T-helper 1 cell (primary cell): ENCODE measurements at regions not wholly inside any gene's neighbourhood (a gene's known extent, or its start where the extent isn't known, plus 50 kb on each side); places are given as distances from the start of the nearest gene placed in this dataset.

Experiments used
- DNase-seq, 5 donors: peaks; one replicate each; pipeline ENCODE4 v3.0.0-alpha.2; 2012 to 2020

DNA sequence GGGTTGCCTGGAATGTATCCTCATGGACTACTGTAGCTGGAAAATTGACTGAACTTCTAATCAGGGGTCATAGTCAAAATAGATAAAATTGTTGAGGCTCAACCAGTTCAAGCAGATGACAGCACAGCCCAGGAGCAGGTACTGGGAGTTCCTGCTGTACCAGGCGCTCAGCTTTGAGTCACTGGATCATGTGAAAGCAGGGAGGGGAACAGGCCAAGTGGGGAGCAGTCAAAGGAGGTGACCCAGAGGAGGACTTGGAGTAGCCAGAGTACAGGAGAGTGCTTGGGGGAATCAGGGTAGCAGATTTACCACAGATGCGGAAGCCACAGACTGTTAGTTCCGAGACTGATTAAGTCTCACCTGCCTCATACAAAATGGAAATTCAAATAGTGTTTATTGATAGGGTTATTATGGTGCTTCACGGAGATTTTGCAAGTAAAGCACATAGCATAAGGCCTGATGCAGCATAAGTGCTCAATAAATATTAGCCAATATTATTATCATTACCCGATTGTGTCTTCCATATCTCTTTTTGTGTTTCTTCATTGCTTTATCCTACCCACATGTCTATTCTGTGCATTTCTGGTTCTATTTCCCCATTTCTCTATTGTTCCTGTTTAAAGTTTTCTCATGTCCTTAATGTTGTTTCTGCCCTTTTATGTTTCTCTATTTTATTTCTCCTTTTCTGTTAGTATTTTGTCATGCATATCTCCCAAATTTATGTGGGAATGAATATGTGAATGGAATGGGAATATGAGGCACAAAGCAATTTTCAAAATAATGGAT is 369.2 kb upstream of the MCTP2 start:
- no peak for DNase-seq

DNA sequence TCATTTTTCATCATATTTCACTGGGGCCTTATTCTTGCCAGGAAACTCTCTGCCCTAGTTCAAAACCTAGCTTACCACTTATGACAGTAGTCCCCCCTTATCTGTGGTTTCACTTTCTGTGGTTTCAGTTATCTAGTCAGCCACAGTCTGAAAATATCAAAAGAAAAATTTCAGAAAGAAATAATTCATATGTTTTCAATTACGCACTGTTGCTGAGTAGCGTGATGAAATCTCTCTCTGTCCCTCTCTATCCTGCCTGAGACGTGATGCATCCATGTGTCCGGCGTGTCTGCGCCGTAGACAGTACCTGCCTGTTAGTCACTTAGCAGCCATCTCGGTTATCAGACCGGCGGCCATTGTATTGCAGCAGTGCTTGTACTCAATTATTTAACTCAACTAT is 369.9 kb upstream of the MCTP2 start:
- DNase-seq, result no peak

DNA sequence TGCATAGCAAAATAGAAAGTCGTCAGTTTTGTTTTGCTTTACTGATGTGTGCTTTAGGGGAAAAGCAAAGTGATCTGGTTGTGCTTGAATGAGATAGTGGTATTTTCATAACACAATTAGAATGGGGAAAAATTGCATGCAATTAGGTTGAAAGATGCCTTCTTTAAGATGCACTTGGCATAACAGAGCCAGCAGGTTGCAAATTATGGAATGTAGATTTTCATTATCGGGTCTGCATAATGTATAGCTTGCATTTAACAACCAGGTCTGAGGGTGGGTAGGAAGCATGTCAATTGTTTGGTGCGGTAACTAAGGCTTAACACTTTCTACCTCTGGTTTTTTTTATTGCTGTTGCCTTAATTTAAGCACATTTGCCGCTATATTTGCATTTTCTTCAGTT is 370.7 kb upstream of the MCTP2 start:
- DNase-seq, result no peak

DNA sequence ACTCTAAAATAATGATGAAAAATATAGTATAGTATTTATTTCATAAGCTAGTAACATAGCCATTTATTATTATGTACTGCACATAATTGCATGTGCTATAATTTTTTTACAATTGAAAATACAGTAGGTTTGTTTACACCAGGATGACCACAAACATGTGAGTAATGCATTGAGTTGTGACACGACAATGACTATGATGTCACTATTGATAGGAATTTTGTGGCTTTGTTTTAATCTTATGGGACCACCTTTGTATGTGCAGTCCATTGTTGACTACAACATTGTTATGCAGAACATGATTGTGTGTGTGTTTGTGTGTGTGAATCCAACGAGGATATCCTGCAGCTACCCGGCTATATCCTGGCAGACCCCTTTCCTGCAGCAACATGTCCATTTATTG is 372.2 kb upstream of the MCTP2 start:
- DNase-seq, result no peak

DNA sequence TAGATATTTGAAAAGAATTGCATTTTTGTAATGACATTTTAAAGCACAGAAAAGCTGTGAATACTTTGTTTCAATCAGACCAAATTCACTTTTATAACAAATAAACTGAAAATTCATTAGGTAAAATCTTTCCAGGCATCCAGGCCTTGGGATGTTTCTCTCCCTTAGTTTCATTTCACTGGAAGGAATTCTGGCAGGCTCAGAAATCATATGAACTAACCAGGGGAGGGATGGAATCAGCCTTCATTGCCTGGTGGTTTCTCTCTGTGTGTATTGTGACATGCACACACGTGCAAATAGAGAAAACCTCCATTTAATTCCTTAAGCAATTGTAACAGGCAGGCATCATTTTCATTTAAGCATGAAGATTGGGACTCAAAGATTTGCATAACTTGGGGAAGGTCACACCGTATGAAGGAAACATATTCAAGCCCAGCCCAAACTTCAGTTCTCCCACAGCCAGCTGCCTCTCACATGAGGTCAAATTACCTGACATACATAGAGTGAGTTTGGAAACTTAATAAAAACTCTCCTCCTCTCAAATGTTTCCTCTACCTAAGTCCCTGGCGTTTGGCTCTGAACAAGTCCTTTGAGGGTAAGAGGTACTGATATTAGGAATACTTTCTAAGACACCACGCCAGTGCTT is 376.1 kb upstream of the MCTP2 start:
- no peak for DNase-seq

DNA sequence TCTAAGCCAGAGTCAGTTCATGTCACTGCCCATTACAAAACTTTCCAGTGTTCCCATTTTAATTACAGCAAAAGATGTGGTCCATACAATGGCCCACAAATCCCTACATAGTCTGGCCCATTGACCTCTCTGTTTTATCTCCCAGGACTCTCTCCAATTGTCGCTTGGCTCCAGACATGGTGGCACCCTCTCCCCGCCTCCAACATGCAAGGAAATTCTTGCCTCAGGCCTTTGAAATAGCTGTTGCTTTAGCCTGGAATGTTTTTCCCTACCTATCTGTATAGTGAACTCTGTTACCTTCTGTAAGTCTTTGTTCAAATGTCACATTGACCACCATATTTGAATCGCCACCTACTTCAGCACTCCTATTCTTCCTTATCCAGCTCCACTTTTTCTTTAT is 377.3 kb upstream of the MCTP2 start:
- DNase-seq, result no peak

DNA sequence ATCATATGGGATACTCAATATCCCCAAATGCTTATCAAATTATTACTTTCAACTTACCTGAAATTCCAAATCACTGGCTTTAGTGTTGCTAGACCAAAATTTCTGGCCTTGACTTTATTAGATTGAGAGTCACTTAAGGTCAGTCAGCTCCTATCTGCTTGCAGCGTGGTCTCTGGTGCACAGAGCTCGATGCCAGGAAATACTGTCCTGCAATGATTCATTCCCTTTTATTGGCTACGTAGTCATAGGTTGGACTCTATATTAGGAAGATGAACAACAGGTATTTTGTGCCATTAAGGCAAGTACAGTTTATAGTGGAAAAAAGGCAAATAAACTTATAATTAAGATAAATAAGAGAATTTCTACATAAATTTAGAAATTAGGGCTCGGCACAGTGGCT is 378.6 kb upstream of the MCTP2 start:
- no peak for DNase-seq

DNA sequence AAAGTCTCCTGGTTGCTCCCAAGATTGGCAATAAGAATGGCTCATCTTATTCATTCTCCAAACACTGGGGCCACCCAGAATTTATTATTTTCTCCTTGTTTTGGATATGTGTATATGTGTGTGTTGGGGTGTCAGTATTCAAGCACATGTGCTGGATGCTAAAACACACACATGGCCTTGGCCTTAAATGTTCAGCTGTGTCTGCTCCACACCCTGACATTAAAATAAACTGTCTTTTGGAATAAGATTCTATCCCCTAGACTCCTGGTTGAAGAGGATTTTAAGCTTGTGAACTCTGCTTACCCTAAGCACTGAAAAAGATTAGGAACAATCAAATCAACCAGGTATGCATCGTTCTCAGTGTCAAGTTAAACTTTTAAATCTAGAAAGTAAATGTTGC is 382.9 kb upstream of the MCTP2 start:
- no peak for DNase-seq

DNA sequence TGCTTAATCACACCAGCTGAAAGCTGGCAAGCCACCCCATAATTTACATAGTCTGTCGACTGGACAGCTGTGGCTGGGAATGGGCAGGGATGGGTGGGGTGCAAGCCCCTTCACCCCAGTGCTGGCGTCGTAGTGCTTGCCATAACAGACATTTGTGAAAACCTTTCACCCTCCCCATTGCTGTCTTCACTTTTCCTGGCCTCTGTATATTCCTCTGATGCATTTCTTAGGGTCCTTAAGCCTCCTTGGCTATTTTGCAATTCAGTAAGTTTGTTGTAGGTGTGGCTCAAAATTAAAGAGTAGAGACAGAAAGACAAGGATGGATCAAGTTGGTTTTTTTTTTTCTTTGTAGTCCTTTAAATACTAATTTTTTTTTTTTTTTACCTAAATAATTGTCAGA is 383.3 kb upstream of the MCTP2 start:
- DNase-seq, result no peak

DNA sequence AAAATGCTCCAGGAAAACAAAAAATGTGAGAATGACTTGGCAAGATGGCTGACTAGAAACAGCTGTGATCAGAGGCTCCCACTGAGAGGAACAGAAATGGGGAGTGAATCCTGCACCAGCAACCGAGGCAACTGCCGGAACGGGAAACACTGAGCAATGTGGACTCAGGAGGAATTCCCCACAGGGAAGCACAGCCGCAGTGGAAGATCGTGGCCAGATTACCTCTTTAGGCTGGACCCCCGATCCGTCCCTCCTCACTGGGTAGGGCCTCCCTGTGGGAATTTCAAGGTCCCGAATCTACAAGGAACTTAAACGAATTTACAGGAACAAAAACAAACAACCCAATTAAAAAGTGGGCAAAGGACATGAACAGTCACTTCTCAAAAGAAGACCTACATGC is 385.2 kb upstream of the MCTP2 start:
- DNase-seq, result no peak

DNA sequence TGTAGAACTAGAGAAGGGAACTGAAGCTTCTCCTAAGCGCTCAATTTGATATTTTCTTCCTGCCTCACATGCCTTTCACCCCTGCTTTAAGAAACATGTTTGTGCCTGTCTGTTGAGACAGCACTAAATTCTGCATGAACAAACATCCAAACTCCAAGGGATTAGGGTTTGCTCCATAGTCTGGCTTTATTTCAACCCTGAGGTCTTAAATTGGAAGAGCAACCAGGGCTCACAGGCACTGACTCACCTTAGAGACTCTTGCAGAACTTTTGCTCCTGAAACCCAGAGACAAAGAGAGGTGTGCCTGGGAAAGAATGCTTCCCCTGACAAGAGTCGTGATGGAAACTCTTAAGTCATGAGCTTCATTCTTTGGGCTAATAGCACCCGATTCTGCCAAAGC is 393.9 kb upstream of the MCTP2 start:
- no peak for DNase-seq

DNA sequence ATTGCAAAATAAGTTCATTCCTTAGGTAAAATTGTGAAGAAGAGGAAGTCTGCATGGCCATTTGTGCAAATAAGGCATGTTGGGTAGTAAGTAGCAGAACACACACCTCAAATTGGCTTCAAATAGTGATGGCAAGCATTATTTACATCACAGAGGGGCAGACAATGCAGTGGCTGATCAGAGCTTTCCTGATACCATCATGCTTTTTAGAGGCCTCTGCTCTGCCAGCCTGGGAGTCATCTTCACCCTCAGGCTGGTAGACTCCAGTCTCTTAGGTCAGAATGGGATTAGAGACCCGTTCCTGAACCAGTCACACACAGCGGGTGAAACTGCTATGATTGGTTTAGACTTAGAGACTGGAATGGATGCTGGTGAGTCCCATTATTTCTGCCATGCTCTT is 396.0 kb upstream of the MCTP2 start:
- no peak for DNase-seq

DNA sequence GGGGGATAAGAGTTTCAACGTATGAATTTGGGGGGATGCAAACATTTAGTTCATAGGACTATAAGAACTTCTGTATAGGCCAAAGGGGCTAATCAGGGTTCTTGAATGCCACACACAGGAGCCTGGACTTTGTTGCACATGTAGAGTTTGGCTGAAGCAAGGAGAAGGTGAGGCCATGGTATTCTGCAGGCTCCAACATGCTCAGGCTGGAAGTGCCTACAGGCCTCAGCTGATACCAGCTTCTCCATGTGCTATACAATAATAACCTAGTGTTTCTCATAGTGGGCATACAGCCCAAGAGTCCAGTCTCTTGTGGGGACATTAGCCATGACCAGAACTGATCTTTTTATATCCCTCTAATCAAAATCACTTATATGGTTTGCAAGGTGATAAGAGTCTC is 399.7 kb upstream of the MCTP2 start:
- DNase-seq, result no peak

DNA sequence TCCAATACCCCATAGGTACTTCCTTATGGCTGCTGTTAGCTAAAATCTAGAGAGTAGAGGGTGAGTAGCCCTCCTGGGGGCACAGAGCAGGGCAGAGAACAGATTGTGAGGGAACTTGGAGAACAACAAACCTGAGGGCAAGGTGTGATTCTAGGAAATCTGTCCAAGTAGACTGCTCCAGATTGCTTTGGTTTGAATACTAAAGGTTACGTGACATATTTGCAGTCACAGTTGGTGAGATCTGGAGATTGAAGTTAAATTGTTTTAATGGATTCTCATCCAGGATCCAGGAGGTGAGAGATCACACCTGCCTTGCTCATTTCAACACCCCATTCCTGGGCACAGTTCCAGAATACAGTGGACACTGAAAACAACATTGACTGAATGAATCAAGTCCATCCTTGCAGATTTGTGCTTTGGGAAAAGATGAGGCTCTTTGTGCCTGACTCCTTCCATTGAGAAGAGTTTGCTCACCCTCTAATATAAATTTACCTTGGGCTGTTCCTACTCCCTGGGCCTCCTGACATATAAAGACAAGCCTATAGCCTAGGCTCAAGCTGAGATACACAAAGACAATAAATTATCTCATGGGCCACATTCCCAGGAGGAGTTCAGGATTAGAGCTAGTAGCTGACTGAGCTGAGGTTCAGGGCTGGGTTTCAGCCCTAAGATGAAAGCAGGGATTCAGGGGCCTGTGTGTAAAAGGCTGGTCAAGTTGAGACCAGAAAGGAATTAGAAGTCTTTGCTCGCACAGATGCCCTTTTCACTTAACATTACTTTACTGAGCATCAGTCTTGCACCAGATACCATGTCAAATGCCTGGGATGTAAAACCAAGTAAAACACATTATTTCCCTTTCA is 400.9 kb upstream of the MCTP2 start:
- DNase-seq, result no peak

DNA sequence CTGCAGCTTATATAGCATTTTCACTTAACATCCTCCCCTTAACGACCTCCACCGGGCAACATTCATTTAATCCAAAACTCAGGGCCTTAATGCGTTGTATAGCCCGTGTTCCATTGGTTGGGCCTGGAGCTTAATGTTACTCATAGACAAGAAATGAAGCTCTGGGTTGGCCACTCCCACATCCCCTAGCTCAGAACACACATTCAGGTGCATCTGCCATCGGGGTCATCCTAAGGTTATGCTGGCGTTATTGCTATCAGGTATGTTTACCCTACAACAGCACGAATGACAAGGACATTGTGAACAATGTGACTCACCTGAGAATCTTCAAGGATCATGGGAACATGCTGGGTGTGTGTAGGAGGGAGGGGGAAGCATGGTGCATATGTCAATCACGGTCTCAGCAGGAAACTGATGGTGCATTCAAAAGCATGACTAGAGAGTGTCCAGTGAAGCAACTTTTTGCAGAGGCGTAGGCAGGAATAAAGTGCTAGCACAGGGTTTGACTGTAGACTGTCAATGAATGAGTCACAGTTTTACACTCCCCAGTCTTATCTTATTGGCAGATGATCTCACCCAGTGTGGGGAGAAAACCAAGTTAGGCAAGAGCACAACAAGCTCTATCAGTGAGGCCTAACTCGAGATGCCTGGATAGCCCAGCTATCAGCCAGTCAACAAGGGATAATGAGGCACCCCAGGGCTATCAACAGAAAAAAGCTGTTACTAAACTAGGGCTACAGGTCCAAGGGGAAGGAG is 402.1 kb upstream of the MCTP2 start:
- no peak for DNase-seq

DNA sequence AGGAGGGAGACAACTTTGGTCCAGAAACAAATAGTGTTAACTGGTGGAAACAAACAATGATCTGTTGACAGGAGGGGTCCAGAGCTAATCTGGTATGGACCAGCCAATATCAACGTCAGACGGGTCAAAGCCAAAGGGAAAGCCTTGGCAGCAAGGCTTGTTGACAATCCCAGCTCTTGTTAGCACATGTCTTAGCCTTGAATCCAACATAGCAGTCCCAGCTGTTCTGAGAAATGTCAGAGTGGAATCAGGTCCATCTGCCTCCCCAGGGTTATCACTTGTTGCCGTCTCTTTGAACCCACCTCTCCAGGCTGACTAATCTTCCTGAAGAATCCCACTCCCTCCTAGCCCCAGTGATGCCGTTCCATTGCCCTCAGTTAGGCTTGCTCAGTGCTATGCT is 404.6 kb upstream of the MCTP2 start:
- DNase-seq, result no peak

DNA sequence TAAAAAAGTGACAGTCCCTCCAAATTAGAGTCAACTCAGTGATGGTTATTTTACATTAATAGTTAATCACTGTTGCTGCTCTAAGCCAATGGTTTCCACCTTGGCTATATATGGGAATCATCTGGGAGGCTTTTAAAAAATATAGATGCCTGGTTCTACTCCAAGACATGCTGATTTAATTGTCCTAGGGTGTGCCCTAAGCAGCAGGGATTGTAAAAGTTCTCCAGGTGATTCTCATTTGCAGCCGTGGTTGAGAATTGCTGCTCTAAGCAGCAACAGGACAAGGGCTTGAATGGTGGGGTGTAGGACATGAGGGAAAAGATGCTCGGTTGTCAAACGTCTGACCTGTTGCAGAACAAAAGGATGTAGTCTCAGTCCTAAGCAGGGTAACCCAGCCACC is 405.1 kb upstream of the MCTP2 start:
- no peak for DNase-seq

DNA sequence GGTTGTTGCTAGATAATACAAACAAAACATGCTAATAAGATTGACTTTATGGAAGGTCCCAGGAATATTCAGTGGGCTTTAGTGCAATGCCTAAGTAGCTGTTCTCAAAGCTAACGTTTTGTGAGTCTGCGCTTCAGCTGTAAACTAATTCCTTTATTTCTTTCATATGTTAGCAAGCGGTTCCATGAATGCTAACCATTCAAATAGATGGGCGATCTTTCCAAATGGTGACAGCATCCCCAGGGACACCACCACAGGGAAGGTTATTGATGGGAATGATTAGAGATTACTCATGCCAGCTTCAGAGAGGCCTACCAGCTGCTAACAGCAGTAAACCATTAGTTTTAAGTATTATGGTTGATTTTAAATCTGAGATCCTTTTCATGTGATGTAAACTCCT is 405.7 kb upstream of the MCTP2 start:
- no peak for DNase-seq

DNA sequence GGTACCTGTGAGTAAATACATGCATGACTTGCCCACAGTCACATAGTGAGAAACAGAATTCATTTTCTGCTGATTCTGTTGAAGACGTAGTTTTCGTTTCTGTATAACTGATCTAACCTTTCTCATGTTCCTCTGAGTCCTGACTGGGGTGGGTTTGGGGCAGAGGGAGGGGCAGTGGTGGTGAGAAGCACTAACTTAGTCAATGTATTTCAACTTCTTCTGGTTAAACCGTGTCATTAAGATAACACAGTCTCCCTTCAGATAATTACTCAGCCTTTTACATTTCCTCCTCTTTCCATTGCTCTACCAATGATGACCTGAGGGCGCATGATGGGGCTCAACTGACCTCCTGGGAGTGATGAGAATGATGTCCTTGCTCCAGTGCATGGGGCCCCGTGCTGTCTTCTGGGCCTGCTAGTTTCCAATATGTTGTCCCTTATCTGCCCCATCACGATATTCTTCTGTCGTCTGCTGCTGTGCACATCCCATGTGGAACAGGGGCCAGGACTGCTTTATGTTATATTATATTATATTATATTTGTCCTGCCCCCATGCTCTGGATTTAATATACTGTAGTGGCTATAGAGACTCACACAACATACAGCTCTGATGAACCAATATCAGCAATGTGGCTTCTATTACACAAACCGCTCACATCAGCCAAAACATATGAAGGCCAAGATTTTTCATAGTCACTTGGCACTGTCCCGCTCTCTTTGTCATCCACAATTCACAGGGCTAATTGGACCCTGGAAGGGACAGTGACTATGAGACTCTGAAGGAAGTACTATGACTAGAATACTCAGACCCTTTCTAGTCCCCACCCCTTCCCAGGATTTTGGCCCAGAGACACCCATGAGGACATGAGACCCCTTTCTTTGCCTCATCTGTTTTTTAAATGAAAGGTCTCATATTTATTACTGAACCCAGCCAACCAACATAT is 407.1 kb upstream of the MCTP2 start:
- no peak for DNase-seq

DNA sequence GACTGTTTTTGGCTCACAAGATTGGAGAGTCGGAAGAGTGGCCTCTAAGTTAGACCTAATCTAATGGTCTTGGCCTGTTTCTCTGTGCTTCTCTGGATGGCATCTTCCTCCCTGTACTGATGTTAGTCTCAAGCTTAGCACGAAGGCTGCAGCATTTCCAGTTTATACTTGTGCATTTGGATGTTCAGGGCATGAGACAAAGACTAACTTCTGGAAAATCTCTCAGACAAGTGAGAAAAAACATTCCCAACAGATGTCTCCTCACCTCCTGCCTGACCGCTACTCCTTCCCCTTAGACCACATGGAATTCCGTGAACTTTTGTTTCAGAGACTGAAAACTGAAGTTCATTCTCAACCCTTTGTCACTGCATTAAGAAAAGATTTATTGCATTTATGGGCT is 410.8 kb upstream of the MCTP2 start:
- no peak for DNase-seq

DNA sequence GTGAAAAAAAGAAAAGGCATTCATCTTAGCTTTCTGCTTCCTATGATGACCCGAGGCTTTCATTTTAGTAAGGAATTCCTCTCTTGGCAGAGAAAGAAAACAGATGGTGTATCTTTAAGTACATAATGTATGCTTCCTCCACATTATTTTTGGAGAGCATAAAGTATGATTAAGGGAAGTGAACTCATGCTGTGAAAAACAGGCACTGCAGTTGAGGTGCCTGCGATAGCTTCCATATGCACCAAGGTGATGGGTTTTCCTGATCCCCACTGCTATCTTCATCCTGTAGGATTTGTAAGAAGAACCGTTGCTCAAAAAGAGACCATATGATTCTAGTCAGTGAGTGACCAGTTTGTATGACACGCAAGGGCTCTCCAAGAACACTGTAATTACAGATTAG is 411.5 kb upstream of the MCTP2 start:
- DNase-seq, result no peak

DNA sequence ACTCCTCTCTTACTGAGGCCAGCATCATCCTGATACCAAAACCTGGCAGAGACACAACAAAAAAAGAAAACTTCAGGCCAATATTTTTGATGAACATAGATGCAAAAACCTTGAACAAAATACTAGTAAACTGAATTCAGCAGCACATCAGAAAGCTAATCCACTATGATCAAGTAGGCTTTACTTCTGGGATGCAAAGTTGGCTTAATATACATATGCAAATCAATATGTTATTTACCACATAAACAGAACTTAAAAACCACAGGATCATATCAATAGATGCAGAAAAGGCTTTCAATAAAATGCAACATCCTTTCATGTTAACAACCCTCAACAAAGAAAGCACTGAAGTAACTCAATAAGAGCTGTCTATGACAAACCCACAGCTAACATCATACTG is 414.5 kb upstream of the MCTP2 start:
- no peak for DNase-seq
